ENCODE measurements at regions not wholly inside any gene's neighbourhood (a gene's known extent, or its start where the extent isn't known, plus 50 kb on each side); places are given as distances from the start of the nearest gene placed in this dataset.
A peak's percentile ranks its signal among the peaks of the same experiment; 100 is the strongest.

- DNase-seq: no peak
- in situ Hi-C loops (cut with HindIII; ENCODE audit: low pct_ligation_motif_present, low pct_unique_long_range_greater_than_20kb, low sequenced_read_pairs): no loop called here
Observed at GRCh38 chr7:94195201-94195600, 191.0 kb upstream of the BET1 start.

- DNase-seq: no peak
- in situ Hi-C loops (cut with HindIII; ENCODE audit: low pct_ligation_motif_present, low pct_unique_long_range_greater_than_20kb, low sequenced_read_pairs): no loop called here
Observed at GRCh38 chr7:94195813-94196212, 191.7 kb upstream of the BET1 start.

- no peak for DNase-seq
- in situ Hi-C loops (cut with HindIII; ENCODE audit: low pct_ligation_motif_present, low pct_unique_long_range_greater_than_20kb, low sequenced_read_pairs): no loop called here
Observed at GRCh38 chr7:94205529-94205928, 189.2 kb upstream of the COL1A2 start.

- no peak for DNase-seq
- in situ Hi-C loops (cut with HindIII; ENCODE audit: low pct_ligation_motif_present, low pct_unique_long_range_greater_than_20kb, low sequenced_read_pairs): no loop called here
Observed at GRCh38 chr7:94206295-94206694, 188.4 kb upstream of the COL1A2 start.

GRCh38 chr7:94212160-94212559 lies 182.5 kb upstream of the COL1A2 start:
- DNase-seq: no peak
- in situ Hi-C loops (cut with HindIII; ENCODE audit: low pct_ligation_motif_present, low pct_unique_long_range_greater_than_20kb, low sequenced_read_pairs): no loop called here

GRCh38 chr7:94216944-94217461 lies 177.7 kb upstream of the COL1A2 start:
- in situ Hi-C loops (cut with HindIII; ENCODE audit: low pct_ligation_motif_present, low pct_unique_long_range_greater_than_20kb, low sequenced_read_pairs): no loop called here
- no peak for DNase-seq

GRCh38 chr7:94217766-94218165 lies 176.9 kb upstream of the COL1A2 start:
- no peak for DNase-seq
- in situ Hi-C loops (cut with HindIII; ENCODE audit: low pct_ligation_motif_present, low pct_unique_long_range_greater_than_20kb, low sequenced_read_pairs): no loop called here

- no peak for DNase-seq
- in situ Hi-C loops (cut with HindIII; ENCODE audit: low pct_ligation_motif_present, low pct_unique_long_range_greater_than_20kb, low sequenced_read_pairs): no loop called here
Observed at GRCh38 chr7:94222516-94222915, 172.2 kb upstream of the COL1A2 start.

- in situ Hi-C loops (cut with HindIII; ENCODE audit: low pct_ligation_motif_present, low pct_unique_long_range_greater_than_20kb, low sequenced_read_pairs): no loop called here
- peak; percentile 92 for DNase-seq
Observed at GRCh38 chr7:94223375-94224084, 171.2 kb upstream of the COL1A2 start.

- DNase-seq: no peak
- in situ Hi-C loops (cut with HindIII; ENCODE audit: low pct_ligation_motif_present, low pct_unique_long_range_greater_than_20kb, low sequenced_read_pairs): no loop called here
Observed at GRCh38 chr7:94228223-94228622, 166.5 kb upstream of the COL1A2 start.

- in situ Hi-C loops (cut with HindIII; ENCODE audit: low pct_ligation_motif_present, low pct_unique_long_range_greater_than_20kb, low sequenced_read_pairs): no loop called here
Observed at GRCh38 chr7:94228678-94229077, 166.0 kb upstream of the COL1A2 start.

GRCh38 chr7:94231305-94231704 lies 163.4 kb upstream of the COL1A2 start:
- DNase-seq: no peak
- in situ Hi-C loops (cut with HindIII; ENCODE audit: low pct_ligation_motif_present, low pct_unique_long_range_greater_than_20kb, low sequenced_read_pairs): no loop called here

More at GRCh38 chr7:94228678-94229077, 166.0 kb upstream of the COL1A2 start:
- no peak for DNase-seq

GRCh38 chr7:94236960-94237359 lies 157.7 kb upstream of the COL1A2 start:
- no peak for DNase-seq
- in situ Hi-C loops (cut with HindIII; ENCODE audit: low pct_ligation_motif_present, low pct_unique_long_range_greater_than_20kb, low sequenced_read_pairs): no loop called here

- DNase-seq: no peak
- in situ Hi-C loops (cut with HindIII; ENCODE audit: low pct_ligation_motif_present, low pct_unique_long_range_greater_than_20kb, low sequenced_read_pairs): no loop called here
Observed at GRCh38 chr7:94237417-94237816, 157.3 kb upstream of the COL1A2 start.

GRCh38 chr7:94239661-94240234 lies 154.9 kb upstream of the COL1A2 start:
- no peak for DNase-seq
- in situ Hi-C loops (cut with HindIII; ENCODE audit: low pct_ligation_motif_present, low pct_unique_long_range_greater_than_20kb, low sequenced_read_pairs): no loop called here

GRCh38 chr7:94240902-94241301 lies 153.8 kb upstream of the COL1A2 start:
- in situ Hi-C loops (cut with HindIII; ENCODE audit: low pct_ligation_motif_present, low pct_unique_long_range_greater_than_20kb, low sequenced_read_pairs): no loop called here
- no peak for DNase-seq

GRCh38 chr7:94241402-94241925 lies 153.2 kb upstream of the COL1A2 start:
- in situ Hi-C loops (cut with HindIII; ENCODE audit: low pct_ligation_motif_present, low pct_unique_long_range_greater_than_20kb, low sequenced_read_pairs): no loop called here
- no peak for DNase-seq

GRCh38 chr7:94243066-94243711 lies 151.5 kb upstream of the COL1A2 start:
- in situ Hi-C loops (cut with HindIII; ENCODE audit: low pct_ligation_motif_present, low pct_unique_long_range_greater_than_20kb, low sequenced_read_pairs): no loop called here
- DNase-seq: no peak

GRCh38 chr7:94244760-94245159 lies 149.9 kb upstream of the COL1A2 start:
- in situ Hi-C loops (cut with HindIII; ENCODE audit: low pct_ligation_motif_present, low pct_unique_long_range_greater_than_20kb, low sequenced_read_pairs): no loop called here

More at GRCh38 chr7:94244760-94245159, 149.9 kb upstream of the COL1A2 start:
- DNase-seq: no peak
